Progenitor cell of endocrine pancreas (in vitro differentiated cells): ENCODE measurements at regions not wholly inside any gene's neighbourhood (a gene's known extent, or its start where the extent isn't known, plus 50 kb on each side); places are given as distances from the start of the nearest gene placed in this dataset.
"Not testable (repeated sequence)": the region's sequence is repeated elsewhere in the genome, so short reads cannot be mapped to it uniquely, and the experiment has no call there.

Experiments
- DNase-seq: peaks from one replicate; pipeline ENCODE4 v3.0.0; 2021; ENCODE audit warnings: low spot score; ENCODE audit not compliant: unreplicated experiment
- H3K27ac Mint-ChIP-seq: 2 replicates; pipeline ENCODE4 v1.8.0; 2021; ENCODE audit warnings: mild to moderate bottlenecking, moderate library complexity, mixed read lengths
- H3K27me3 Mint-ChIP-seq: 2 replicates; pipeline ENCODE4 v1.8.0; 2021; ENCODE audit warnings: mixed read lengths
- H3K36me3 Mint-ChIP-seq: 2 replicates; pipeline ENCODE4 v1.8.0; 2022; ENCODE audit warnings: mixed read lengths; ENCODE audit not compliant: insufficient read depth
- H3K4me1 Mint-ChIP-seq: 2 replicates; pipeline ENCODE4 v1.8.0; 2021; ENCODE audit warnings: low read depth, mixed read lengths
- H3K4me3 Mint-ChIP-seq: 2 replicates; pipeline ENCODE4 v1.8.0; 2021; ENCODE audit warnings: low read depth, mild to moderate bottlenecking, moderate library complexity, mixed read lengths
- H3K9me3 Mint-ChIP-seq: 2 replicates; pipeline ENCODE4 v1.8.0; 2021; ENCODE audit warnings: low read depth, mixed read lengths
- CTCF ChIP-seq: fragments of 200-600 bp; sonication (generic); IDR thresholded peaks from one replicate; pipeline ENCODE4 v1.5.0; 2021; ENCODE audit warnings: antibody characterized with exemption, mild to moderate bottlenecking; ENCODE audit not compliant: unreplicated experiment

- H3K9me3 Mint-ChIP-seq = peaks cover 11% of the 10 kb centered on the region
- H3K27ac Mint-ChIP-seq = no peak overlapping the region
- no peaks in the 10 kb centered on the region for H3K4me1 Mint-ChIP-seq
- no peak for TF ChIP-seq CTCF
- peaks cover 11% of the 10 kb centered on the region for H3K36me3 Mint-ChIP-seq
- no peaks in the 10 kb centered on the region for H3K27me3 Mint-ChIP-seq
- H3K4me3 Mint-ChIP-seq = no peak overlapping the region
- DNase-seq = no peak
These were observed 180.3 kb downstream of the HIPK3 start for GRCh38 chr11:33437529-33437928.

- Mint-ChIP-seq H3K27me3 (no peaks in the 10 kb centered on the region), H3K4me1 (no peaks in the 10 kb centered on the region), H3K36me3 (peaks cover 18% of the 10 kb centered on the region), H3K27ac (no peak overlapping the region), H3K4me3 (no peak overlapping the region), H3K9me3 (peaks cover 18% of the 10 kb centered on the region)
- TF ChIP-seq CTCF = no peak
- DNase-seq = no peak
These were observed 178.0 kb downstream of the HIPK3 start for GRCh38 chr11:33435216-33435615.

- DNase-seq = no peak
- Mint-ChIP-seq H3K27me3 (peaks cover 5% of the 10 kb centered on the region), H3K4me3 (no peak overlapping the region), H3K4me1 (no peaks in the 10 kb centered on the region), H3K36me3 (peaks cover 19% of the 10 kb centered on the region), H3K9me3 (peaks cover 23% of the 10 kb centered on the region), H3K27ac (no peak overlapping the region)
- TF ChIP-seq CTCF = no peak
These were observed 177.1 kb downstream of the HIPK3 start for GRCh38 chr11:33434294-33434693.

- not testable (repeated sequence) for DNase-seq, H3K4me1 Mint-ChIP-seq, H3K4me3 Mint-ChIP-seq, H3K27ac Mint-ChIP-seq
- peaks cover 26% of the 10 kb centered on the region for H3K27me3 Mint-ChIP-seq
- peaks cover 16% of the 10 kb centered on the region for H3K9me3 Mint-ChIP-seq
- peaks cover 16% of the 10 kb centered on the region for H3K36me3 Mint-ChIP-seq
These were observed 171.3 kb downstream of the HIPK3 start for GRCh38 chr11:33428435-33428834.

- Mint-ChIP-seq H3K4me1 (peaks cover 2% of the 10 kb centered on the region), H3K27ac (no peak overlapping the region), H3K36me3 (no peaks in the 10 kb centered on the region), H3K4me3 (no peak overlapping the region), H3K27me3 (peaks cover 12% of the 10 kb centered on the region), H3K9me3 (no peaks in the 10 kb centered on the region)
- DNase-seq = no peak
- TF ChIP-seq CTCF = no peak
These were observed 163.9 kb downstream of the HIPK3 start for GRCh38 chr11:33420959-33421566.

- TF ChIP-seq CTCF = no peak
- Mint-ChIP-seq H3K27ac (no peak overlapping the region), H3K27me3 (peaks cover 4% of the 10 kb centered on the region), H3K4me1 (peaks cover 2% of the 10 kb centered on the region), H3K4me3 (no peak overlapping the region), H3K36me3 (no peaks in the 10 kb centered on the region), H3K9me3 (no peaks in the 10 kb centered on the region)
- no peak for DNase-seq
These were observed 162.7 kb downstream of the HIPK3 start for GRCh38 chr11:33419924-33420323.
